ENCODE measurements at regions not wholly inside any gene's neighbourhood (a gene's known extent, or its start where the extent isn't known, plus 50 kb on each side); places are given as distances from the start of the nearest gene placed in this dataset.

GRCh38 chr3:72634128-72634527 lies 214.1 kb downstream of the SHQ1 start:
- no peak for FAIRE-seq
- no peak overlapping the region for H3K23ac ChIP-seq (ENCODE audit: insufficient read length)

More at GRCh38 chr3:72634128-72634527, 214.1 kb downstream of the SHQ1 start:
- no peaks in the 10 kb centered on the region for H4K20me1 ChIP-seq (replicated peaks in 1 of 2; ENCODE audit: control insufficient read depth in 1 of 2, insufficient read depth in 2 of 2, low read length in 2 of 2)
- H3K79me2 ChIP-seq (ENCODE audit: control insufficient read depth in 1 of 2, insufficient read depth in 2 of 2, low read length in 2 of 2) = no peaks in the 10 kb centered on the region
- H4K5ac ChIP-seq (ENCODE audit: insufficient read length, low read depth, low read length) = no peak overlapping the region
- no peak overlapping the region for H3K56ac ChIP-seq (replicated peaks; ENCODE audit: insufficient read length, low read depth, low read length)
- no peaks in the 10 kb centered on the region for H3K27me3 ChIP-seq (replicated peaks in 1 of 4; ENCODE audit: control insufficient read depth in 3 of 4, extremely low read depth in 1 of 4, insufficient read depth in 3 of 4, low read length in 3 of 4)
- peaks cover 1% of the 10 kb centered on the region; the same call in 1 of the 2 replicates for H3K23me2 ChIP-seq (ENCODE audit: low read depth, low read length)
- no peaks in the 10 kb centered on the region for H3K79me1 ChIP-seq (ENCODE audit: low read depth, low read length)
- no peak overlapping the region for H3K4me2 ChIP-seq (ENCODE audit: insufficient read depth in 1 of 2, low read depth in 2 of 2, low read length in 2 of 2)
- no peak overlapping the region for H3K9ac ChIP-seq (replicated peaks in 1 of 4; ENCODE audit: extremely low read depth in 1 of 4, low read depth in 3 of 4, low read length in 3 of 4)
- no peak overlapping the region for H3K14ac ChIP-seq (ENCODE audit: insufficient read length)
- no peak overlapping the region for H2BK12ac ChIP-seq (ENCODE audit: low read depth, low read length)
- H3K4ac ChIP-seq (replicated peaks; ENCODE audit: insufficient read length, low read depth, low read length) = no peak overlapping the region
- no peak overlapping the region for H2AK5ac ChIP-seq (ENCODE audit: low read depth, low read length)
- H2AFZ ChIP-seq (ENCODE audit: low read length) = no peak overlapping the region
- H3K36me3 ChIP-seq (ENCODE audit: control insufficient read depth in 2 of 4, insufficient read depth in 4 of 4, low read length in 3 of 4) = no peaks in the 10 kb centered on the region
- H3K27ac ChIP-seq (ENCODE audit: low read depth, low read length) = no peak overlapping the region
- ChIA-PET POLR2A (ENCODE audit: partially characterized antibody) (interaction anchor here (1.2 kb wide), 1 partner anchor 12 kb away, joined by 7 read pairs; no protein-coding TSS in a partner anchor), CTCF (ENCODE audit: partially characterized antibody) (interaction anchor here (1.1 to 1.3 kb wide), 2 partner anchors 32 to 53 kb away, joined by 3 to 6 read pairs; no protein-coding TSS in a partner anchor)
- no peak overlapping the region for H3K4me3 ChIP-seq (ENCODE audit: extremely low read depth in 1 of 4, insufficient read depth in 2 of 4, low read depth in 3 of 4, low read length in 4 of 4)
- H2BK5ac ChIP-seq (ENCODE audit: low read depth, low read length) = no peak overlapping the region
- no peak for DNase-seq (ENCODE audit: low read depth in 1 of 2, low spot score in 2 of 2)
- no peak overlapping the region for H2BK120ac ChIP-seq (replicated peaks; ENCODE audit: low read depth, low read length)
- 88% methylated on average over 2 of the region's 2 CpGs; no CpG with 5 or more reads in 1 of the 2 experiments for WGBS, 2 experiments (ENCODE audit: extremely low coverage in 1 of 2, insufficient coverage in 1 of 2, insufficient read length in 1 of 2, insufficient replicate concordance in 2 of 2, low coverage in 1 of 2, low lambda C conversion rate in 2 of 2, missing lambda C conversion rate in 1 of 2)
- no peaks in the 10 kb centered on the region for H3K9me3 ChIP-seq (ENCODE audit: insufficient read depth in 2 of 2, low read depth in 1 of 2, low read length in 1 of 2)
- no peak overlapping the region for H4K8ac ChIP-seq (ENCODE audit: extremely low read depth, insufficient read depth, low read length)
- no peak overlapping the region for H2BK20ac ChIP-seq (ENCODE audit: low read length)
- TF ChIP-seq PHF8 (conservative IDR thresholded peaks at IDR 0.05; ENCODE audit: low read depth, low read length) (no peak), TAF1 (IDR thresholded peaks at IDR 0.05; ENCODE audit: low read depth, low read length) (no peak), HDAC2 (IDR thresholded peaks at IDR 0.05; ENCODE audit: borderline replicate concordance in 1 of 2, low read depth in 2 of 2, low read length in 2 of 2) (no peak), GABPA (IDR thresholded peaks at IDR 0.05; ENCODE audit: borderline replicate concordance, insufficient read depth, low read length) (no peak), HDAC6 (IDR thresholded peaks at IDR 0.05; ENCODE audit: low read depth, low read length) (no peak), SIX5 (IDR thresholded peaks at IDR 0.05; ENCODE audit: low read depth, low read length) (no peak), BRCA1 (IDR thresholded peaks at IDR 0.05; ENCODE audit: low read depth, low read length) (no peak), GTF2F1 (IDR thresholded peaks at IDR 0.05; ENCODE audit: borderline replicate concordance, low read depth, low read length) (no peak), FOSL1 (IDR thresholded peaks at IDR 0.05; ENCODE audit: insufficient read depth, low read depth, low read length) (no peak), RAD21 (IDR thresholded peaks at IDR 0.05 in 1 of 2, conservative IDR thresholded peaks at IDR 0.05 in 1 of 2; ENCODE audit: low read depth in 2 of 2, low read length in 2 of 2) (no peak), EP300 (IDR thresholded peaks at IDR 0.05; ENCODE audit: borderline replicate concordance in 1 of 2, low read depth in 2 of 2, low read length in 2 of 2) (no peak), POLR2A (IDR thresholded peaks at IDR 0.05; ENCODE audit: control extremely low read depth in 1 of 2, low read depth in 2 of 2, low read length in 2 of 2) (no peak)
- TF ChIP-seq, protein P1, sequence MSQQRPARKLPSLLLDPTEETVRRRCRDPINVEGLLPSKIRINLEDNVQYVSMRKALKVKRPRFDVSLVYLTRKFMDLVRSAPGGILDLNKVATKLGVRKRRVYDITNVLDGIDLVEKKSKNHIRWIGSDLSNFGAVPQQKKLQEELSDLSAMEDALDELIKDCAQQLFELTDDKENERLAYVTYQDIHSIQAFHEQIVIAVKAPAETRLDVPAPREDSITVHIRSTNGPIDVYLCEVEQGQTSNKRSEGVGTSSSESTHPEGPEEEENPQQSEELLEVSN (IDR thresholded peaks at IDR 0.05) = no peak
- no peaks in the 10 kb centered on the region for H3K4me1 ChIP-seq (replicated peaks in 1 of 4; ENCODE audit: control insufficient read depth in 3 of 4, insufficient read depth in 4 of 4, low read length in 3 of 4)
- no peak overlapping the region for H3K18ac ChIP-seq (ENCODE audit: extremely low read depth, low read length)
- H4K91ac ChIP-seq (replicated peaks; ENCODE audit: insufficient read length, low read length) = no peak overlapping the region
- no peak overlapping the region for H2BK15ac ChIP-seq (ENCODE audit: low read length)

Measured in H1 (cell line).